KMS-11 (cell line): ENCODE measurements at regions not wholly inside any gene's neighbourhood (a gene's known extent, or its start where the extent isn't known, plus 50 kb on each side); places are given as distances from the start of the nearest gene placed in this dataset.

Experiments used
- H2AFZ ChIP-seq: fragments of 200-600 bp; sonication (generic); 2 replicates; pipeline ENCODE4 v1.6.1; 2016; ENCODE audit warnings: antibody characterized with exemption, mixed run types, low read depth
- H3K27ac ChIP-seq: fragments of 200-600 bp; sonication (generic); 2 replicates; pipeline ENCODE4 v1.6.1; 2016; ENCODE audit warnings: mild to moderate bottlenecking, mixed run types
- H3K27me3 ChIP-seq: fragments of 200-600 bp; sonication (generic); 2 replicates; pipeline ENCODE4 v1.6.1; 2017; ENCODE audit warnings: mild to moderate bottlenecking, low read depth, mixed run types, moderate library complexity; ENCODE audit not compliant: insufficient read depth
- H3K36me3 ChIP-seq: fragments of 200-600 bp; sonication (generic); 2 replicates; pipeline ENCODE4 v1.6.1; 2017; ENCODE audit warnings: mild to moderate bottlenecking, mixed run types; ENCODE audit not compliant: insufficient read depth
- H3K4me1 ChIP-seq: fragments of 200-600 bp; sonication (generic); 2 replicates; pipeline ENCODE4 v1.6.1; 2016; ENCODE audit warnings: mild to moderate bottlenecking, low read depth, mixed run types; ENCODE audit not compliant: poor library complexity, severe bottlenecking
- H3K4me2 ChIP-seq: fragments of 200-600 bp; sonication (generic); 2 replicates; pipeline ENCODE4 v1.7.0; 2016; ENCODE audit warnings: mild to moderate bottlenecking, mixed run types
- H3K4me3 ChIP-seq: fragments of 200-600 bp; sonication (generic); IDR thresholded peaks from 2 replicates; pipeline ENCODE4 v1.6.1; 2017; ENCODE audit warnings: low read depth, low read length, mixed read lengths; ENCODE audit not compliant: insufficient read depth
- H3K79me2 ChIP-seq: fragments of 200-600 bp; sonication (generic); 2 replicates; pipeline ENCODE4 v1.6.1; 2016; ENCODE audit warnings: low read depth, mixed run types; ENCODE audit not compliant: insufficient read depth
- H3K9ac ChIP-seq: fragments of 200-600 bp; sonication (generic); 2 replicates; pipeline ENCODE4 v1.6.1; 2016; ENCODE audit warnings: mild to moderate bottlenecking, mixed run types
- H4K20me1 ChIP-seq: fragments of 200-600 bp; sonication (generic); 2 replicates; pipeline ENCODE4 v1.6.1; 2016; ENCODE audit warnings: mild to moderate bottlenecking, mixed run types; ENCODE audit not compliant: insufficient read depth
- TF ChIP-seq, protein P1 (sequence below): fragments of 200-600 bp; sonication (generic); conservative IDR thresholded peaks from 2 replicates; pipeline ENCODE4 v1.6.1; 2017; ENCODE audit warnings: low read depth, mild to moderate bottlenecking, antibody characterized with exemption, low read length, moderate library complexity, mixed read lengths

DNA sequence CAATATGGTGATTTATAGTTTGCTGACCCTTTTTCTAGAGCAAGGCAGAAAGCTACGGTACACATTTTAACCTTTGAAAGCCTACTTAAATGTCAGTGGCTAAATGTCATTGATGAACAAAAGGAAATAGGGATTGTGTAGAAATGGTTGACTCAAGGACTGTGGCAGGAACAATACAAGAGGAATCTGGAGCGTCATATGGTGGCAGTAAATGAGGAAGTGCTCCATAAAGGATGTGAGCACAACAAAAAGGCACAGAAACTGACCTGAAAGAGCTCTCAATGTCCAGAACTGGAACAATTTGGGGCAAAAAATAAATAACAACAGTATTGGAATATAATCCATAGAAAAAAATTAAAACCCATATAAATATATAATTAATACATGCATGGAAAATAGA is 443.9 kb upstream of the VRK2 start:
- Histone ChIP-seq H3K79me2 (no peaks in the 10 kb centered on the region), H3K4me3 (no peak overlapping the region), H3K27me3 (no peaks in the 10 kb centered on the region), H2AFZ (no peak overlapping the region), H3K9ac (no peak overlapping the region), H3K4me1 (no peaks in the 10 kb centered on the region), H4K20me1 (no peaks in the 10 kb centered on the region), H3K27ac (no peak overlapping the region), H3K36me3 (no peaks in the 10 kb centered on the region), H3K4me2 (no peak overlapping the region)
- TF ChIP-seq, protein P1, sequence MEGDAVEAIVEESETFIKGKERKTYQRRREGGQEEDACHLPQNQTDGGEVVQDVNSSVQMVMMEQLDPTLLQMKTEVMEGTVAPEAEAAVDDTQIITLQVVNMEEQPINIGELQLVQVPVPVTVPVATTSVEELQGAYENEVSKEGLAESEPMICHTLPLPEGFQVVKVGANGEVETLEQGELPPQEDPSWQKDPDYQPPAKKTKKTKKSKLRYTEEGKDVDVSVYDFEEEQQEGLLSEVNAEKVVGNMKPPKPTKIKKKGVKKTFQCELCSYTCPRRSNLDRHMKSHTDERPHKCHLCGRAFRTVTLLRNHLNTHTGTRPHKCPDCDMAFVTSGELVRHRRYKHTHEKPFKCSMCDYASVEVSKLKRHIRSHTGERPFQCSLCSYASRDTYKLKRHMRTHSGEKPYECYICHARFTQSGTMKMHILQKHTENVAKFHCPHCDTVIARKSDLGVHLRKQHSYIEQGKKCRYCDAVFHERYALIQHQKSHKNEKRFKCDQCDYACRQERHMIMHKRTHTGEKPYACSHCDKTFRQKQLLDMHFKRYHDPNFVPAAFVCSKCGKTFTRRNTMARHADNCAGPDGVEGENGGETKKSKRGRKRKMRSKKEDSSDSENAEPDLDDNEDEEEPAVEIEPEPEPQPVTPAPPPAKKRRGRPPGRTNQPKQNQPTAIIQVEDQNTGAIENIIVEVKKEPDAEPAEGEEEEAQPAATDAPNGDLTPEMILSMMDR: no peak

GRCh38 chr2:57614988-57615387 is 431.6 kb upstream of the VRK2 start:
- peaks cover 12% of the 10 kb centered on the region for H3K4me1 ChIP-seq
- no peaks in the 10 kb centered on the region for H3K36me3 ChIP-seq
- TF ChIP-seq, protein P1: no peak
- H3K4me3 ChIP-seq: no peak overlapping the region
- H3K79me2 ChIP-seq: no peaks in the 10 kb centered on the region
- H3K4me2 ChIP-seq: no peak overlapping the region
- H4K20me1 ChIP-seq: no peaks in the 10 kb centered on the region
- no peak overlapping the region for H3K9ac ChIP-seq
- H3K27me3 ChIP-seq: no peaks in the 10 kb centered on the region
- no peak overlapping the region for H2AFZ ChIP-seq
- H3K27ac ChIP-seq: no peak overlapping the region

- no peak overlapping the region for H3K27ac ChIP-seq
- no peak overlapping the region for H3K4me3 ChIP-seq
- no peaks in the 10 kb centered on the region for H3K36me3 ChIP-seq
- H3K4me2 ChIP-seq: no peak overlapping the region
- H3K79me2 ChIP-seq: no peaks in the 10 kb centered on the region
- TF ChIP-seq, protein P1: no peak
- no peak overlapping the region for H2AFZ ChIP-seq
- H4K20me1 ChIP-seq: no peaks in the 10 kb centered on the region
- peaks cover 12% of the 10 kb centered on the region for H3K4me1 ChIP-seq
- no peaks in the 10 kb centered on the region for H3K27me3 ChIP-seq
- no peak overlapping the region for H3K9ac ChIP-seq
These were observed 430.6 kb upstream of the VRK2 start for GRCh38 chr2:57615855-57616556.

DNA sequence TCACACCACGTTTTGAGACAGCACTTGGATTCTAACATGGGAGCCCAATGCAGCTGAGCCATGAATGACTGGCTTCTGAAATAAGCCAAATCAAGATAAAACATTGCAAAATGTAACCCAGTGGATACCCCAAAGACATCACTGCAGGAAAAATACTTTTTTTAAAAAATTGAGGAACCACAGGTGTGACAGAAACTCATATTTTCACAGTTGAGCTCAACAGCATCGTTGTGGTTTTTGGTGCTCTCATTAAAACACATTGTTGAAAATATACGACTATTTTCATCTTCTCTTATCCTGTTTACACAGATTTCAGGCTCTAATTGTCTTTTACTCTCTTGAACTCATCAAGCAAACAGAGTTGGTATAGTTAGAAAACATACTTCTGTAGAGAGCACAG is 429.3 kb upstream of the VRK2 start:
- TF ChIP-seq, protein P1: no peak
- Histone ChIP-seq H3K36me3 (no peaks in the 10 kb centered on the region), H3K4me3 (no peak overlapping the region), H3K4me1 (peaks cover 12% of the 10 kb centered on the region), H4K20me1 (no peaks in the 10 kb centered on the region), H3K79me2 (no peaks in the 10 kb centered on the region), H2AFZ (no peak overlapping the region), H3K27ac (no peak overlapping the region), H3K4me2 (no peak overlapping the region), H3K27me3 (no peaks in the 10 kb centered on the region), H3K9ac (no peak overlapping the region)
